Ureter (tissue), 1 donor: ENCODE measurements at regions not wholly inside any gene's neighbourhood (a gene's known extent, or its start where the extent isn't known, plus 50 kb on each side); places are given as distances from the start of the nearest gene placed in this dataset.
"Not testable (repeated sequence)": the region's sequence is repeated elsewhere in the genome, so short reads cannot be mapped to it uniquely, and the experiment has no call there.

Experiments used
- DNase-seq: peaks from one replicate; pipeline ENCODE4 v3.0.0-alpha.2; 2020; ENCODE audit warnings: low spot score
- donor health status: DM: yes; HTN: yes; CAD: no.

DNA sequence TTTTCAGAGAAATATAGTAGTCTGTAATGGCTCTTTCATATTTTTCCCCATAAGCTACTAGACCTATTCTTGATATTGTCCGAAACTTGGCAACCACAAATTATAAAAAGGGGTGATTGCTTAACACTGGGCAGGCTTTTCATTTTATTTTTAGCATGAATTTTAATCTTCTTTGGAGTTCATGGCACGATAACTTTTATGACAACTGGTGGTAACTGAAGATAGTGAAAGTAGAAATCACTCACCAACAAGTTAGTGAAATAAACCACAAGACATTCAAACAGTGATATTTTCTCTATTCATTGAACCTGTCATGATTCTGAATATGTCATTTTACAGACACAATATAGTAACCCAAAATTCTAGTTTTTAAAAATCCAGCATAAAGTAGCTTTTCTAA lies 213.9 kb downstream of the PRDM9 start:
- no peak for DNase-seq

DNA sequence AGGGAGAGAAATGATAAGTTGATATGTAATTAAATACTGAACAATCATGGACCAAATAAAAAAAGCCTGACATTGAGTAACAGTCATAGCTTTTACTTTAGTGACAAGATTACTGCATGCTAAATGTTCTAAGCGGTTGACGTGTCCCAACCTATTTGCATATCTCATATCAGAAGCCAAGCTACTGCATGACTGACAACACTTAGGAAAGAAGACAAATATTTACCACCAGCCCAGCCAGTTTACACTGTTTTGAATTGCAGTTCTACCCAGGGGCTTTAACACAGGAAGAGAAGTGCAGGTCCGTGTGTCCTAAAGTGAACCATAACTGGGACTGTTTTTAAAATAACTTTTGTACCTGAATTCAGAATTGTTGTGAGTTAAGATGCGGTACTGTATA lies 219.9 kb downstream of the PRDM9 start:
- DNase-seq: peak; percentile 66

DNA sequence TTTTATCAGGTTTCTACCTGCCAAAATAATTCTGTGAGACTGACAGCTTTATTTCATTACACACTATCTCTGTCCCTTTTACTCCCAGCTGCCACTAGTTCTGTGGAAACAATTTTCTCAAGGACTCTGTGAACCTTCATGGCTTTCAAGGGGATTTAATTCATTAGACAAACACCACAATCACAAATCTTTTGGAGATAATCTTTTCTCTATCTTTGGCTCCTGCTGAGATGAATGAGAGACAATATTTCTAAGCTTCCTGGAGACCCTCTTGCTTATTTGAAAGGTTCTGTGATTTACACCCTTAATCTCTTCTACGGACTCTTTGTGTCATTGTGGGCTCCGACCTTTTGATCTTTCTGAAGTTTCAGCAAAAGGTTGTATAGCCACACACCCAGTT lies 222.6 kb downstream of the PRDM9 start:
- DNase-seq: no peak

DNA sequence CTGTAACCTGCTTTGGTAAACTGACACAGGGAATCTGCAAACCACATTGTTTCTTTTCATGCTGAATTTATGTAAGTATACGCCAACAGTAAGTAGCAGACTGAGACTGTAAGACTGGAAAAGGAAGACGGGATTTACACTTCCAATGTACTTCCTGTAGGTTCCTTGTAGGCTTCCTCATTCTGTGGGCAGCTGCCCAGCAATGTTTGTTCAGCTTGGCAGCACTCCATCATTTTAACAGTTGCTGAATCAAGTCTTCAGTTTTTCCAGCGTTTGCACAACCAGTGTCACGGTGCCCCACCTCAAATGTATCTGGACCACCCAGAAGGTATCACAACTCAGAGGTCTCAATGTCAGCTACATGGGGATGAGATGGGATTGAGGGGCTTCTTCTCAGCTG lies 232.6 kb downstream of the PRDM9 start:
- no peak for DNase-seq

DNA sequence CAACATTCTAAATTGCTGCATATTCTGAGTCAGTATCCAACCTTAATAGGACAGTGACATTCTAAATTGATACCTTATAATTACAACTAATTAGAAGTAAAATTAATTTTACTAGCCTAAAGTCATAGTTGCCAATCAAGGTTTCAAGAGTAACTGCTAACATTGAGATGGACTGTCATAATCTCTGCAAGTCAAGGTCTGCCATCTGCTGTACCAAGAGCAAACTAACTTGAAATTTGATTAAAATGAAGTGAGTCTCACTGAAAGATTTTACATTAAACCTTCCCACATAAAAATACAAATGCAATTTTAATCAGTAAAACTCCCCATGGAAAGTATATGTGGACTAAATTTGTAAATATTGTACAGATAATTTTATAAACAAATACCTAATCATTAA lies 235.3 kb downstream of the PRDM9 start:
- no peak for DNase-seq

DNA sequence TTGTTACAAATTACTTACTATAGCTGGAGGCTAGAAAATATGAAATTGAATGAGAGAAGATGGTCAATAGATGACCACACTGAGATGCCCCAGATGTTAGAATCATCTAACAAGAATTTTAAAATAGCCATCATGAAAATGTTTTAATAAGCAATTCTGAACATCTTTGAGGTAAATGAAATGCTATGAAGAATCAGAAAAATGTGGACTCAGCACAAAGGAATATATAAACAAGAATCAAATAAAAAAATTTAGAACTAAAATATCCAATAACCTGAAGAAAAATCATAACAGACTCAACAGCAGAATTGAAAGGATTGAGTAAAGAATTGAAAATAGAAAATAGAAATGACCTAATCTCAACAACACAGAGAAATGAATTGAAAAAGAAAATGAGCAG lies 248.5 kb downstream of the PRDM9 start:
- DNase-seq: no peak

DNA sequence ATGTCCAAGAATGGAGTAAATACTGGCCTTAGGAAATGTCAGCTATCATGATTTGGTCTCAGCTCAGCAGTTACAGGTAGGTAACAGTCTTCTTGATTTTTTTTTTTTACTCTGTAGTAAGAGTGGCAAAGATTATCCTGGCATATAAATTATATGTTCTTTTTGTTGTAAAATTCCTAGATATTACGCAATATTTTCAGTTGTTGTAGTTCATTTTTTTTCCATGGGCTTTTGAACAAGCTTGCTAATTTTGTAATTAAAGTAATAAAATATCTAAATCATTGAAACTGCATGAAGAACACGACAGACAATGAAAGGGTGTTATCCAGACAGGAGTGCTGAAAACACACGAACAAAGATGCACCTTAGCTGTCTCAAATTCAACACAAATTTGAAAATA lies 249.4 kb downstream of the PRDM9 start:
- no peak for DNase-seq

DNA sequence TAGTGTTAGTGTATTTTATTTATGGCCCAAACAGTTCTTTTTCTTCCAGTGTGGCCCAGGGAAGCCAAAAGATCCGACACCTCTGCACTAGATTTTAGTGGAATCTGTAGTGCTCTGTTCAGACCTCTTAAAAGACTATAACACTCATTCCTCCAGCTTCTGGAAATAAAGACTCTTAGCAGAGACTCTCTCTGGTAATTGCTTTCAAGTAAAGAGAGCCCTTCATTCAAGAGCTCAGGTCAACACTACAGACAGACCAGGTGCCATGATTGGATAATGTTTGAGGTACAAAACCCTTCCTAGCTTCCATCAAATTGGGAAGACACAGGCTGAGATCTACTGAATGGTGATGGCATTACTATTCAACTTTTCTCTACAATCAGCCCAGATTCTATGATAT lies 255.8 kb downstream of the PRDM9 start:
- DNase-seq: no peak

DNA sequence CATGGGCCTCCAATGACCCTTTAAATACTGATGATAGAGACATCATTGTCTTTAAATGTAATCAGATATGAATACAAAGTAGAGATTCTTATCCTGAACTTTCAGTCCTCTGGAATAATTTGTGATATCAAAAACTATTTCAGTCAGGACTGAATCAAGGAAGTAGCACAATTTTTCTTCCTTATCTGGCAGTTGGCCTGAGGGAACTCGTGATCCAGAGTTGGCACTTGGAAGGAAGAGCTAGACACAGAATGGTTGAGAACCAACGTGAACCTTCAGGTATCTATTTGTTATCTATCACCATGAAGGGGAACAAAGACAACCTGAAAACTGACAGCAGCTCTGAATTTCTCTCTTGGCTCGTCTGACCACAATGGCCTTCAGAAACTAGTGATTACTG lies 269.3 kb downstream of the PRDM9 start:
- no peak for DNase-seq

DNA sequence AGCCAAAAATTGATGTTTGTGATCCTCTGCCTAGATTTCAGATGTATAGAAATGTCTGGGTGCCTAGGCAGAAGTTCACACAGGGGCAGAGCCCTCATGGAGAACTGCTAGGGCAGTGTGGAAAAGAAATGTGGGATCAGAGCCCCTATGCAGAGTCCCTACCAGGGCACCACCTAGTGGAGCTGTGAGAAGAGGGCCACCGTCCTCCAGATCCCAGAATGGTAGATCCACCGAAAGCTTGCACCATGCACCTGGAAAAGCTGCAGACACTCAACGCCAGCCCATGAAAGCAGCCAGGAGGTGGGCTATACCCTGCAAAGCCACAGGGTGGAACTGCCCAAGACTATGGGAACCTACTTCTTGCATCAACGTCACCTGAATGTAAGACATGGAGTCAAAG lies 292.9 kb downstream of the PRDM9 start:
- not testable (repeated sequence) for DNase-seq

DNA sequence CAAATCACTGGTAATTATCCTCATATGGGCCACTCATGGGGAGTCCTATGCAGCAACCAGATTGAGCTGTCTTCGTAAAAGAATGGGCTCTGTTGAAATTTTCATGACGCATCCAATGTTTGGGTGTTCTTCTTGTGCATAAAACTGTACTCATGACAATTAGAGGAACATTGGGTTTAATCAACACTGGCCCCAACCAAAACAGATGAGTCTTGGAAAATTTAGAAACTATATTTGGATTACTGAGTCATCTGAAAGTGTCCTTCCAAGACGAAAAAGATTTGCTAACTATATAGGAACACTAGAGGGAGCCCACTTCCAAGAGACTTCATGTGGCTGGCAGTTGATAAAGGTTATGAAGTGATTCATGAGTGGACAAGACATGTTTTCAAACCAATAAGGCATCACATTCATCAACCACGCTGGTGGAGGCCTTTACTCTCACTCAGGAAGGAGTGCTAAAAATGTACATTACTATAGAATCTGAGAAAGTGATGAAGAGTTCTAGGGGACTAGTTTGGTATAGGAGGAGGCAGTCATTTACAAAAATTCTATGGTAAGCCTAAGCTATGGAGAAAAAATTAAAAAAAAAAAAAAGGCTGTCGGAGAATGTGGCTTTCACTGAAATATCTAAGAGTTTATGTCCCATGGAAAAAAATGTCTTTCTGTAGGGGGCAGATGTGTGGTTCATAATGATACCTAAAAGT lies 313.5 kb downstream of the PRDM9 start:
- DNase-seq: no peak

DNA sequence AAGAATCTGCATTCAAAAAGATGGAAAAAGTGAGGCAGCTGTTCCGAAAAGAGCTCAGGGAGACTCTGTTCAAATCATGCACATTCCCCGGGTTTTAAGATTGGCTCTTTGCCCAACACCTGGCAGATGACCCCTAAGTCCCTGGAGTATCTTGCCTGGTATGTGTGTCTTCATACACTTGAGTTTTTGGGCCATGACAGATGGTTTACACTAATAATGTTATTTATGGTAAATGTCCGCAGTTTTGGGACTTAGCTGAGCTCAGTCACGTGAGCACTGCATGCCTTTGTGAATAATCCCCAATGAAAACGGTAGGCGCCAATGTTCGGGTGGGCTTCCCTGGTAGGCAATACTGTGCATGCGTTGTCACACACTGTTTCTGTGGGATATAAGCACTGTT lies 316.1 kb downstream of the PRDM9 start:
- no peak for DNase-seq

DNA sequence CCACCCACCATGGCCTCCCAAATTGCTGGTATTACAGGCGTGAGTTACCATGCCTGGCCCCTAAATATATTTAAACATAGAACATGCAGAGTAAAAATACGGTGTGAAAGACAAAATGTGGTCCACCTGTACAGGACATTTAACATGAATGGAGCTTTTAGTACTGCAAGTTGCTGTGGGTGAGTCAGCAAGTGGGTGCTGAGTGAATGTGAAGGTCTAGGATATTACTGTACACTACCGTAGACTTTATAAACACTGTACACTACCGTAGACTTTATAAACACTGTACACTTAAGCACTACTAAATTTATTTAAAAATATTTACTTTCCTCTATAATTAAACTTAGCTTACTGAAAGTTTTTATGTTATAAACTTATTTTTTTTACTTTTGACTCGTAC lies 317.8 kb downstream of the PRDM9 start:
- DNase-seq: no peak

DNA sequence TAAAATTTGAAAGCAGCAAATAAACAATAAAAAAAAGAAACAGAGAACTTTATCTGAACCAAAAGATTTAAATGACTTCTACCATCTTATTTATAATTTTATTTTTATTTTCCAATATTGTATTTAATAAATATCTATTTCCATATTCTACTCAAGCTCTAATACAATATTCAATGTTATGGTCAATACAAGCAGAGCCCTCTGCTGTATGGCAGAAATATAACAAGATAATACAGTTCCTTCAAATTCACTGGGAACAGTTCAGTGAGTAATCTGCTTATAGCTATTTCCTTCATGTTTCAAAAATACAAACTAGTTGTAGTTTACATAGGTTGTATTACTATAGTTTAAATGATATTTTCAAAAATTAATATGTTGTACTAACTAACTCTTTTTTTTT lies 332.7 kb downstream of the PRDM9 start:
- no peak for DNase-seq

DNA sequence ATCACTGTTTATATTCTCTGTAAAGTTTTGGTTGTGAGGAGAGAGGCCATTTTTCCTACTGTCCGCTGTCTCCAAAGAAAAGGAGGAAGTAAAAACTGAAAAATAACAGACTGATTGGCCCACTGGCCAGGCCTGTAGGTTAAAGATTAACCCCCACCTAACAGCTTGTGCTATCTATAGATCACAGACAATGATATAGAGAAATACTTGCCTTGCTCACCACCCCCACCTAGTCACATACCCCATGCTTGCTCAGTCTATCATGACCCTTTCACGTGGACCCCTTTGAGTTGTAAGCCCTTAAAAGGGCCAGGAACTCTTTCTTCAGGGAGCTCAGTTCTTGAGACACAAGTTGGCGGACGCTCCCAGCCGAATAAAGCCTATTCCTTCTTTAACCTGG lies 357.4 kb downstream of the PRDM9 start:
- no peak for DNase-seq

DNA sequence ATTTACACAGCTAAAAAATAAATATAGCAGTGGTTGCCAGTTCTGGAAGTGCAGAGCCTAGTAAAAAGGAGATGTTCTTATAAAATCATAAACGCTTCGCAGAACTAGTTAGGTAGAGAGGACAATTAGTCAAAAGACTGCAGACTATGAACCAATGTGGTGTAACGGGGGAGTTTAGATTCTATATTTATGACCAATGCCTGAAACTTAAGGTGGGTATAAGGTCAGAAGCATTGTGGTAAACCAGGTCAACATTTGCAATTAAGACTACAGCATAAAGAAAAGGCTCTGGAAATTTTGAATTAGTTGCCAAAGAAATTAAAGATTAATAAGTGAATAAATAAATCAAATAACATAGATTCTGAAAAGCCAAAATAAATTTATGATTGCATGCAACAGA lies 370.4 kb downstream of the PRDM9 start:
- DNase-seq: no peak

DNA sequence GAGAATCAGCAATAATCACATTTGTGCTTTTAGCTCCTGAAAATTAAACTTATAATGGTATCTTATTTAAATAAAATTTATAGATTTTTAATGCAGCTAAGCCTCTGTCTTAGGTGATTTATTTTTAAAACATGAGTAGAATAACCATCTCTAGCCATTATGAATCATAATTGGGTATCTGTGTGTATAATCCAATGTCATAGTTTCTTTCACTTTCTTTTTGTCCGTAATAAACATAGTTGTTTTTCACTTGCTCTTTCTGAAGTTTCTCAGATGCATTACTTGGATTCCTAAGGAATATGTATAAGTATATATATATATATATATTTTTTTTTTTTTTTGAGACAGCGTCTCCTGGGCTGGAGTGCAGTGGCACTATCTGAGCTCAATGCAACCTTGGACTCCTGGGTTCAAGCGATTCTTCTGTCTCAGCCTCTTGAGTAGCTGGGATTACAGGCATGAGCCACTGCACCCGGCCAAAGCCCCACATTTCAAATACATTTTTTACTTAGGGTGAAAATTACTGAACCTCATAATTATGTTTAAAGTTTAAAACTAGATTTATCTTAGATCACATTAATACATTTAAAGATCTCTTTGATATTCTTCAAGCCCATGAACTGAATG lies 377.1 kb downstream of the PRDM9 start:
- DNase-seq: no peak

DNA sequence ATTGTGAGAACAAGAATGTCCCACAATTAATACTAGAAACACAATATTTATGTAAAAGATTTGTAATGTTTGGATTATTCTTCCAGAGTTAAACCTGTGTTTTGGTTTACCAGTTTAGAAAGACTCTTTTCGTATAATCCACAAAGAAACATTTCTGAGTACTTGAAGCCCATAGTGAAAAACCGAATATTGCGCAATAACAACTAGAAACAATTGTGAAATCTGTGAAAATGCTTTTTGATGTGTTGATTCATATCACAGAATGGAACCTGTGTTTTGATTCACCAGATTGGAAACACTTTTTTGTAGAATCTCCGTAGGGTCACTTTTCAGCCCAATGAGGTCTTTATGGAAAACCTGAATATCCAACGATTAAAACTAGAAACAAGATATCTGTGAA lies 386.2 kb downstream of the PRDM9 start:
- no peak for DNase-seq

DNA sequence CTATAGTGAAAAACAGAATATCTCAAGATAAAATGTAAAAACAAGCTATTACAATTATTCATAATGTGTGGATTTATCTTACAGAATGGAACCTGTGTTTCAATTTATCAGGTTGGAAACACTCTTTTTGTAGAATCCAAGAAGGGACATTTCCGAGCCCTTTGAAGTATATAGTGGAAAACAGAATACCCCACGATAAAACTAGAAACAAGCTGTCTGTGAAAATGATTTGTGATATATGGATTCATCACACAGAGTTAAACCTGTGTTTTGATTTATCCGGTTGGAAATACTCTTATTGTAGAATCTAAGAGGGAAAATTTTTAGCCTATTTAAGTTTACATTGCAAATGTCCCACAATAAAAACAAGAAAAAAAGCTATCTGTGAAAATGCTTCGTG lies 388.2 kb downstream of the PRDM9 start:
- no peak for DNase-seq

DNA sequence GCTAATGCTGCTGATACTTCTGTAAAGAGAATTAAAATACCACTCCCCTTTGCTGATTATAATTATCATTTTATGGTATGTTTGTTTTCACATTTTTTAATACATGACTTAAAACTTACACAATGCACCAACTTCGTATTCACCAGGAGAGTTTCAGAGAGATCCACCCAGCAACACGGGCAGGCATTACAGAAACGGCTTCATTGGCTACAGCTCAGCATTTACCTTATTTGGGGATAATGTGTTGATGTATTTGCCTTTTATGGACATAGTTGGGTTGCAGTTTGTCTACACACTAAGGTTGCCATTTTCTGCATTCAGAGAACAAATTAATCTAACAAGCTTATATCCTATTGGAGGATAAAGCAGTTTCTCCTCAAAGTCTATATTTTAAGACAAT lies 423.6 kb downstream of the PRDM9 start:
- no peak for DNase-seq

DNA sequence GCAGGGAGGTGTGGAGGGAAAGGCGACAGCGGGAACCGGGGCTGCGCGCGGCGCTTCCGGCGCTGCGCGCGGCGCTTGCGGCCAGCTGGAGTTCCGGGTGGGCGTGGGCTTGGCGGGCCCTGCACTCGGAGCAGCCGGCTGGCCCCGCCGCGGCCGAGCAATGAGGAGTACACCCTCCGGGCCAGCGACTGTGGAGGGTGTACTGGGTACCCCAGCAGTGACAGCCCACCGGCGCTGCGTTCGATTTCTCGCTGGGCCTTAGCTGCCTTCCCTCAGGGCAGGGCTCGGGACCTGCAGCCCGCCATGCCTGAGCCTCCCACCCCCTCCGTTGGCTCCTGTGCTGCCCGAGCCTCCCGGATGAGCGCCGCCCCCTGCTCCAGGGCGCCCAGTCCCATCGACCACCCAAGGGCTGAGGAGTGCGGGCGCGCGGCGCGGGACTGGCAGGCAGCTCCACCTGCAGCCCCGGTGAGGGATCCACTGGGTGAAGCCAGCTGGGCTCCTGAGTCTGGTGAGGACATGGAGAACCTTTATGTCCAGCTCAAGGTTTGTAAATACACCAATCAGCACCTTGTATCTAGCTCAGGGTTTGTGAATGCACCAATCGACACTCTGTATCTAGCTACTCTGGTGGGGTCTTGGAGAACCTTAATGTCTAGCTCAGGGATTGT lies 444.0 kb downstream of the PRDM9 start:
- DNase-seq: not testable (repeated sequence)

DNA sequence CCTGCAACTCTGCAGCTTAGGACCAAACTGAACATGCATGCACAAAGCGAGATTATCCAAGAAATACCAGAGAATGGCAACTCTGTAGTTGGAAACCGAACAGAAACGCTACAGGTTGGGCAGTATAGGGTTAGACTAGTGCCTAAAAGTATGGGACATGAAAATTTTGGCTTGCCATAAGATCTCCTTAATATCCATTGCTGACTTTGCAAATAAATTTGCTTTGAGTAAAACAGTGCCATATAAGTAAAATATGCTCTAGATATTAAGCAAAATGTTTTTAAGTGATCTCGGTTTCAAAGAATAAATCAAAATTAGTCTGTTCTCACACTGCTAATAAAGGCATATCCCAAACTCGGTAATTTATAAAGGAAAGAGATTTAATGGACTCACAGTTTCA lies 456.0 kb downstream of the PRDM9 start:
- DNase-seq: no peak

DNA sequence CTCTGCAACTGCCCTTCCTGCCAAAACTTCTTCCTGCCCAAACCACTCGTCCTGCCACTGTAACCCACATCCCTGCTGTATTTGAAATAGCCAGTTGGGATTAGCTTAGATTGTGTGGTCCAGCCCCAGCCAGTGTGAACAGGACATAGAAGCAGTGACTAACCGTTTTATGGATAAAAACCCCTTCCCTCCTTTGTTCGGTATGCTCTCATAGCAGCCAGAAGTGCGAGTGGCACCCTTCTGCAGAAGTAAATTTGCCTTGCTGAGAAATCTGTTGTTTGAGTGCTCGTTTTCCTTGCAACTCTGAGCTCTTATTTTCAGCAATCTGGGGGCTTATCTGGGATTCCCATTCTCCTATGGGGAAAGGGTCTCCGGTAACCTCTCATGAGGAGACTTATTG lies 470.0 kb downstream of the PRDM9 start:
- DNase-seq: no peak

DNA sequence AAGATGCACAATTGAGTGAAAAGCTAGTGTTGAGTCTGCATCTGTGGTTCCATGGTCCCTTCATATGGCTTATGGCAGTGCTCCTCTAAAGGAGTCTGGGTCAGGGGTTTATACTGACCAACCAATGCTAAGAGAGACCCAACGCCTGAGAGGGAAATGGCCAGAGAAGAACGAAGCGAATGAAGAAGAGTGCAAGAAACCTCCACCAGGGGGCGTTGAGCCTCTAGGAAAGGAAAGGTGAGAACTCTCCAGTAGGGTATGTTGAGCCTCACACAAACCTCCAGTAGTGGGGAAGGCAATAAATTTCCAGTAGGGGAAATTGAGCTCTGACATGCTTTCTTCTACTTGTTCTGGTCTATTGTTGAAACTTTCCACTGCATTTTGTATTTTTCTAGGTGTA lies 470.6 kb downstream of the PRDM9 start:
- no peak for DNase-seq
